ENCODE measurements at regions not wholly inside any gene's neighbourhood (a gene's known extent, or its start where the extent isn't known, plus 50 kb on each side); places are given as distances from the start of the nearest gene placed in this dataset.

GRCh38 chr5:18119156-18119785 is 485.0 kb downstream of the TAF11L14 start:
- no peak for DNase-seq

DNA sequence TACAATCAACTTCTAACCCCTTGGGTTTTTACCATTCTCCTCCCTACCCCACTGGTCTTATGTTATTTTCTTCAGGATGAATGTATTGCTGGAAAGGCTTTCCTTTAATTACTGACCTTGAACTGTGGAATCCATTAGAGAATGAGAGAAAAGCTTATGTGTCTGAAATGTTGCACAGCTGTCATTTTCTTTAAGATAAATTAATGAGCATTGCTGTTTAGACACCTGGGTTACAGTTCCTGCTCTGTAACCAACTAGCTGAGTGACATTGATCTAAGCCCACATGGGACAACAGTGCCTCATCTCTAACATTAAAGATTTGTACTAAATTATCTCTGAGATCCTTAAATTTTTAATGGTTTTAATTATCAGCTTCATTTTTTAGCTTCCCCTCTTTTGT is 507.0 kb downstream of the TAF11L14 start:
- no peak for DNase-seq

- DNase-seq = no peak
Observed at GRCh38 chr5:18142831-18143230, 508.6 kb downstream of the TAF11L14 start.

- no peak for DNase-seq
Observed at GRCh38 chr5:18152671-18153070, 518.4 kb downstream of the TAF11L14 start.

DNA sequence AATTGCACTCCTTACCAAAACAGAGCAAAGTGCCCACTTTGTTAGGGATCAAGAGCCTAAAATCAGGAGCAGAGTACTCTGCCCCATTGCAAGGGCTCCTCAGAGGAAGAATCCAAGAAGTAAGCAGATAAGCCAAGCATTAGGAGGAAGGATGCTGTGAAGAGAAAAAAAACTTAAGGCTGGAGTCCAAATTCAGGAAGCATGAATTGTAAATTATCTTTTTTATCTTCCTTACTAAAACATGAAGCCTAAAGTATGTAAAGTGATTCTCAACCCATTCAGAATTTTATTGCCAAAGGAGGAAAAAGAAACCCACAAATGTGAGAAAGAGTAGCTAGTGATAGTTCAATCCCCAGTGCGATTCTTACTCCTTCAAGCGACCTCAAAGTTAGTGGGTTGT is 523.9 kb downstream of the TAF11L14 start:
- DNase-seq = no peak

DNA sequence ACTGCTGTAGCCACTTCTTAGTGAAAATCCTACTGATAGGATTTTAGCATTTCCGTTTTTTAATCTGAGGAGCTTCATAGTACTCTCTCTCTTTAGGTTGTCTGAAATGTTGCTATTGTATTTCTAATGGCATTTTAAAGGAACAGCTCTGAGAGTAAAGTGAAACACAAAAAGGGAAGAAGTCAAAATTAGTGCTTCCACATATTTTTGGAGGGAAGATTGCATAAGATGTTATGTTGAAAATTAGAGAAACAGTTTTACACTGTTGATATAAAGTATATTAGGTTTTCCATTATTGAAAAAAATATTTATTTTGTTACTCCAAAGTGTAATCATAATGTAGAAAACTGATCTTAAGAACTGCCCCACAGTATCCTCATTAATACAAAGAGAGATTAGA is 525.1 kb downstream of the TAF11L14 start:
- no peak for DNase-seq

GRCh38 chr5:18171684-18172083 is 537.4 kb downstream of the TAF11L14 start:
- DNase-seq = no peak

GRCh38 chr5:18179579-18179978 is 545.3 kb downstream of the TAF11L14 start:
- DNase-seq = no peak

DNA sequence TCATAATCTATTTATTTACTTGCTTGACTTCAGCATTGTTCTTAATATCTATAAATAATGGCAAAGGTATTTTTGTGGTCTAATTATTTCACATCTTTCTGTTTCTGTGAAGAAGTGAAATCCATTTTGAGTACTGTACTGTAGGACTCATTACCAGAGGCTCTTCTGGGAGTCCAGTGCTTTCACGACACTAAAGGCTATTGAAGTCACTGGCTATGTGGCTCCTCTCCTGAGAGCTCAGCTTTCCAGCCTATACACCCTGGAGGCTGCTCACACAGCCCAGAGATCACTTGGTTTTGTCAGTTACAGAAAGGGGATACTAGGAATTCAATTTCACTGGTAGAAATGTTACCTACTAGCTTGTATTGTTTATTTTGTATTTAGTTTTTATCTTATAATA is 547.3 kb downstream of the TAF11L14 start:
- no peak for DNase-seq

DNA sequence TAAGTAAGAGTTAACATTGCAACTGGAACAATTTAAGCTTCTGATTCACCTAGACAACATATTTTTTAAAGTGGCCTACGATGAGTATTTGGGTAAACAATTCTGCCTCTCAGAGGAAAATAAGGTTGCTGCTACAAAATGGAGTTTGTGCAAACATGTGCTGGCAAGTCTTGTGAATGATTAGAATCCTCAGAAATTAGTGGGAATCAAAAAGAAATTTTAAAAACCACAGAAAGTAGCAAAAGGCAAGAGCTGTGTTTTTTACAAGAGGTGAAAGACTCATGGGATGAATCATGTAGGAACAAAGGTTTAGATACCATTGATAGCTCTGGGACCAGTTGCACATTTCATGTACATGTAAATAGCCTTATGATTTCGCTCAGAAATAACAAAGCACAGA is 561.6 kb downstream of the TAF11L14 start:
- DNase-seq = no peak

- no peak for DNase-seq
Observed at GRCh38 chr5:18197734-18198133, 563.5 kb downstream of the TAF11L14 start.

DNA sequence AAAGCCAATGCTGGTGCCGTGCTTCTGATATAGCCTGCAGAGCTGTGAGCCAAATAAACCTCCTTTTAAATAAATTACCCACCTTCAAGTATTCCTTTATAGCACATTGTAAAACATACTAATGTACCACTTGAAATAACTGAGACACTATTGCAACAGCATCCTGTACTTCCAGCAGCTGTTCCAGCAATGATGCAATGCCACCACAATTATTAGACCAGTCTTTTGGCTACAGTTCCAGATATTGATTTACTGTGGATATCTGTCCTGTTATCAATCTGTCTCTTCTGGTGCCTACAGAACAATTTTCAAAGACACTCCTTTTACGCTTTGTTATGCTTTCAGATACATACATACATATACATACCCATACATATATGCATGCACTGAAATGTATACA is 567.9 kb downstream of the TAF11L14 start:
- no peak for DNase-seq

DNA sequence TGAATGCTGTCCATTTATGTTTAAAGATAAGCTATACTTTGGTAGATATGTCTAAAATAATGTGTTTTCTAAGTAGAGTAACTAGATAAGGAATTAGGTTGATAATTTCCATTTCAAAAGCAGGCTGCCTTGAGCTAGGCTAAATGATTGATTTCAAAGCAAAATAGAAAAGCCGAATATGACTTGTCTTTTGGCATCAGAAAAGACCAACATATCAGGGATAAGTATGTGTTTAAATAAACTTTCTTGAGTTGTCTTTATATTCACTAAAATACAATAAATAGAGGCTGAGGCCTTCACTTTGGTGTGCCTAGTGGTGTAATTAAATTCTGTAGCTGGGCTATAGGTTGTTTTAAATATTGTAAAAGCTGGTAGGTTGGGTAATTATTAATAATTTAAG is 569.0 kb downstream of the TAF11L14 start:
- DNase-seq = no peak

DNA sequence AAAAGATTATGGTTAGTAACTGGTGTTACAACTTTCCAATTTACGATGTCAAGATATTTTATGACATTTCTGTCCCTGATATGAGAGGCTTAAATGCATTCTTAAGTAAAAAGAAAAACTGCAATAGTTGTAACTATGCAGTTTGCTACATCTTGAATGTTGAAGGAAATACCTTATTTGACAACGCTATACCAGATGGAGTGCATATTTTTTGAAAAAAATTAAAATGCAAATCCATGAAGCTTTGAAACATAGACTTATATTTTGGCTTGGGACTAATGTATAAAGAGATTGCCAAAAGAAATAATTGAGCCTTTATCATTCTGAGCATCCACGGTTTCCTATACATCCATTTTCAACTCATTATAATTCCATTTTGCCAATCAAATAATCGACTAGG is 579.4 kb downstream of the TAF11L14 start:
- DNase-seq = no peak

GRCh38 chr5:18216016-18216415 is 581.8 kb downstream of the TAF11L14 start:
- no peak for DNase-seq

DNA sequence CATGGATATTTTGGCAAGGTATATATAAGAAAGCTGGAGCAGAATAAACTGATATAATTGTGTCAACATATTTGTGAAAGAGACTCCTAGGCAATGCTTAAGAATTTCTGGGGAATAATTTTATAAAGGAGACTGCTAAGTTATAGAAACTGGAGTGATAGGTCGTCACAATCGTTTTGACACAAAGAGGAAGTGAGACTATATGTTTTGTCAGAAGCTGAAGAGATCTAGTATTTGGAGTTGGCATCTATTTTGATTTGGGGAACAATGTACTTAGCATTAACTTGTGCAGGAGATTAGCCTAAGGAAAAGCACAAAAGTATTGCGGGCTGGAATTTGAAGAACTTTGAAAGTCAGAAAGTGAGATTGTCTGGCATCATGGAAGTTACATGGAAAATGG is 582.5 kb downstream of the TAF11L14 start:
- no peak for DNase-seq

GRCh38 chr5:18219241-18219640 is 585.0 kb downstream of the TAF11L14 start:
- DNase-seq = no peak

DNA sequence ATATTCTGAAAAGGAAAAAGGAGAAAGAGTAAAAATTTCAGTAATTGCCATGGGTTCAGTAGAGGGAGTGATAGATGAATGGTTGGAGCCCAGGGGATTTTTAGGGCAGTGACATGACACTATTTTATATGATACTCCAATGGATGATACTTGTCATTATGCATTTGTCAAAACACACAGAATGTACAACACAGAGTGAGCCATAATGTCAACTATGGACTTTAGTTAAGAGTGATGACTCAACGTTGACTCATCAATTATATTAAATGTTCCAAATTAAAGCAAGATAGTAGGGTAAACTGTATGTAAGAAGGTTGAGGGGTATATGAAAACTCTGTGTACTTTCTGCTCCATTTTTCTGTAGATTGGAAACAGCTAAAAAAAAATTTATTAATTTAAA is 586.4 kb downstream of the TAF11L14 start:
- DNase-seq = no peak

- no peak for DNase-seq
Observed at GRCh38 chr5:18236386-18236785, 602.1 kb downstream of the TAF11L14 start.

- no peak for DNase-seq
Observed at GRCh38 chr5:18238321-18238720, 604.1 kb downstream of the TAF11L14 start.

GRCh38 chr5:18240971-18241370 is 606.7 kb downstream of the TAF11L14 start:
- no peak for DNase-seq

DNA sequence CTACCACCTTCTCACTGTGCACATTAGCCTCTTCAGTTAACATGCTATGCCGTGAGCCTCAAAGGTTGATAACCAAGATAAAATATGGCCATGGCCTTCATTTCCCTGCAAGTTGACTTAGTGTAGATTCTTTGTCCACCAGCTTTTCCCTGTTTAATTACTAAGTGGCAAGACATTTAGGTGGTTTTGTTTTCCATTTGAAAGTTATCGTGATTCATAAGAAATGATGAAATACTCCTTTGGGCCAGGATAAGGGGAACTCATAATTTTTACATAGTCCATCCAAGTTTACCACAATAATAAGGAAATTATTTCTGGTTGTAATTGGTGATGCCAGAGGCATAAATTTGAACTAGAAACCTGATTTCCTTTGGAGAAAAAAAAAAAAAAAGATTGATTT is 609.6 kb downstream of the TAF11L14 start:
- no peak for DNase-seq

- DNase-seq = no peak
Observed at GRCh38 chr5:18244309-18244708, 610.0 kb downstream of the TAF11L14 start.

DNA sequence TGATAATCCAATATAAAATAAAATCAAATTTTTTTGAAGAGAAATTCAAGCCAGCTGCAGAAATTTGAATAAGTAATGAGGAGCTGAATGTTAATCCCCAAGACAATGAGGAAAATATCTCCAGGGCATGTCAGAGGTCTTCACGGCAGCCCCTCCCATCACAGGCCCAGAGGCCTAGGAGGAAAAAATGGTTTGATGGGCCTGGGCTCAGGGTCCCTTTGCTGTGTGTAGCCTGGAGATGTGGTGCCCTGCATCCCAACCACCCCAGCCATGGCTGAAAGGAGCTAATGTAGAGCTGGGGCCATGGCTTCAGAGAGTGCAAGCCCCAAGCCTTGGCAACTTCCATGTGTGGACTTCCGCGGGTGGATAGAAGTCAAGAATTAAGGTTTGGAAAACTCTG is 618.3 kb downstream of the TAF11L14 start:
- DNase-seq = no peak

DNA sequence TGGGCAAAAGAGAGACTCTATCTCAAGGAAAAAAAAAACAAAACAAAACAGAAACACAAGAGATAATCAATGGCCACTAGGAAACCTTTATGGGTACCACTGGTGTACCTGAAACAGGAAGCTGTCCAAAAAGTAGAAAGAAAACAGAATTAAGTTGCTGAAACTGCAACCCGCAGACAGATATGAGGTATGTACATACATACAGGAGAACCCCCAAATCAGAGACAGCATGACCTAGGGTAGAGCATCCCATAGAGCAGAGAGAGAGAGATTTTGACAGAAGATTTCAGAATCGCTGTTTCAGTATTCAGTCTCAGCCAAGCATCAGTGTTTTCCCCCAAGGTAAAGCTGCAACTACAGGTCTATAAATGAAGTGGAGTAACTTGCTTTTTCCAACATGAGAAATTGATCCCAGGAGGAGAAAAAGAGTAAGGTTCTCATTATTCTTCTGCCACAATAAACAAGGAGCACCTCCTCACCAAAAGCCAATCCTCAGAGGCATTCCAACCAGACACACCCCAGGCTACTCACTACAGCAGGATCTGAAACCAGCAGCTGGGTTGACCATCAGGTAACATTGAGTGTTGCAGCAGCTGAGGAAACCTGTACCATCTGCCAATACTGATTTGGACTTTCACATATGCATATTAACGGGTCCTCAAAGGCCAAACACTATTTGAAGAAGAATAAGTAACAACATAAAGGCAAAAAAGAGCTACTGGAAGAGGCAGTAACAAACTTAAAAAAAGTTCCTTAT is 630.0 kb downstream of the TAF11L14 start:
- DNase-seq = no peak

Measured in activated CD4-positive, alpha-beta T cell treated with anti-CD3 and anti-CD28 coated beads, Interleukin-2, amount 50 U/mL, for 4 hours (primary cell).